ENCODE measurements at regions not wholly inside any gene's neighbourhood (a gene's known extent, or its start where the extent isn't known, plus 50 kb on each side); places are given as distances from the start of the nearest gene placed in this dataset.

DNA sequence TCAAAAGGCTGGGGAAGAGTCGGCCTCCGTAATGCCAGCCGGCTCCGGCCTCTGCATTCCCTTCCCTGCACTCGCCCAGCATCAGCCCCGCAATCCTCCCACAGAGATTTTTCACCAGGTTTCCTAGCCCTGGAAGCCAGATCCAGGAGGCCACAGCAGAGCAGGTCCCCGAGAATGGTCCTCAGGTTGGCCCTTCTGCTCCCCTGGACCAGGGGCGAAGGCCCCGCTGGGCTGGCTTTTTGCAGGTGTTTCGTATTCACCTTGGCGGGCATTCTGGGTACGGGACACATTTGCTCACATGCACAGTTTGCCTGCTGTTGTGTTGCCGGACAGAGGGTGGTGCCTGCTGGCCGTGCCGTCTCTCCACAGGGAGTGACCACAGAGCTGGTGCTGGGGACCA lies 309.5 kb downstream of the NDUFA10 start:
- Histone ChIP-seq H3K36me3 (ENCODE audit: control insufficient read depth, insufficient read depth, low read length) (no peaks in the 10 kb centered on the region), H3K27ac (ENCODE audit: insufficient read depth, low read depth, low read length, poor library complexity, severe bottlenecking) (no peak overlapping the region), H3K9me3 (ENCODE audit: control insufficient read depth, low read length) (no peaks in the 10 kb centered on the region), H3K4me3 (ENCODE audit: insufficient read depth, low read depth, low read length) (no peak overlapping the region), H3K27me3 (ENCODE audit: control insufficient read depth, insufficient read depth, low read length, poor library complexity, severe bottlenecking) (no peaks in the 10 kb centered on the region), H3K4me1 (ENCODE audit: control insufficient read depth, insufficient read depth, low read length) (no peaks in the 10 kb centered on the region)
- WGBS, 2 experiments, result 93 to 94% methylated on average over 15 of the region's 15 CpGs

DNA sequence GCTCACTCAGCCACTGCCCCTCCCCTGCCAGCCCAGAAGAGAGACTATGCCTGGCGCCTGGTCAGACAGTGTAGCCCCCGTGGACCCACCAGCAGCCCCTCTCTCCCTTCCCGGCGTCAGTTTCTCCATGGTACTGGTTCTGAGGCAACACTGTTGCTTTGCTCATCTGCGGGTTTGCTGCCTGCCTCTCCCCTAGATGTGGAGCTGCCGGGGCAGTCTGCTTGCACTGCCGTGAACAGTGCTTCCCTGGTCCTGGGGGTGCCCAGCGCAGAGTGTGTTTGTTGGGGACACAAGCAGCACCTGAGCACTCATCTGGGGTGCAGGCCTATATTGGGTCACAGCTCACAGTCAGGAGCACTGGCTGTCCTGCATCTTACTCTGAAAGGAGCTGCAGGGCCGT lies 309.9 kb downstream of the NDUFA10 start:
- H3K27me3 ChIP-seq (ENCODE audit: control insufficient read depth, insufficient read depth, low read length, poor library complexity, severe bottlenecking), result no peaks in the 10 kb centered on the region
- H3K4me1 ChIP-seq (ENCODE audit: control insufficient read depth, insufficient read depth, low read length), result no peaks in the 10 kb centered on the region
- no peaks in the 10 kb centered on the region for H3K36me3 ChIP-seq (ENCODE audit: control insufficient read depth, insufficient read depth, low read length)
- WGBS, 2 experiments, result 85 to 90% methylated on average over 9 of the region's 9 CpGs
- no peaks in the 10 kb centered on the region for H3K9me3 ChIP-seq (ENCODE audit: control insufficient read depth, low read length)
- no peak overlapping the region for H3K27ac ChIP-seq (ENCODE audit: insufficient read depth, low read depth, low read length, poor library complexity, severe bottlenecking)
- no peak overlapping the region for H3K4me3 ChIP-seq (ENCODE audit: insufficient read depth, low read depth, low read length)

DNA sequence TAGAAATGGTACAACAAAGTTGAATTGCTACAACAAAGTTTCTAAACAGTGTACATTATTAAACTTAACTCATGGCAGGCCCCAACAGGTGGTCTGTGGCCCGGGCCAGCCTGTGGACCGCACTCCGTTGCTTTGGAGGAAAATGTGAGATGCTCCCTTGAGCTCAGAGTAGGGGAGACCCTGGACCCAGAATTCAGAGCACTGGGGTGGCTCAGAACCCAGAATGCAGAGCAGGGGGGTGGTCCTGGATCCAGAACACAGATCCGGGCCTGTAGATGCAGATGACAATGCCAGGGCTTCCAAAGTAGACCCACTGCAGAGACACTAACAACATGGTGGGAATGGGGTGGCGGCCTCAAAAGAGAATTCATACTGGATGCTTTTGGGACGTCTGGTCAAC lies 311.0 kb downstream of the NDUFA10 start:
- Histone ChIP-seq H3K36me3 (ENCODE audit: control insufficient read depth, insufficient read depth, low read length) (no peaks in the 10 kb centered on the region), H3K4me3 (ENCODE audit: insufficient read depth, low read depth, low read length) (no peak overlapping the region), H3K27me3 (ENCODE audit: control insufficient read depth, insufficient read depth, low read length, poor library complexity, severe bottlenecking) (no peaks in the 10 kb centered on the region), H3K9me3 (ENCODE audit: control insufficient read depth, low read length) (no peaks in the 10 kb centered on the region), H3K27ac (ENCODE audit: insufficient read depth, low read depth, low read length, poor library complexity, severe bottlenecking) (no peak overlapping the region), H3K4me1 (ENCODE audit: control insufficient read depth, insufficient read depth, low read length) (no peaks in the 10 kb centered on the region)
- WGBS, 2 experiments, result 80 to 81% methylated on average over 6 of the region's 6 CpGs

DNA sequence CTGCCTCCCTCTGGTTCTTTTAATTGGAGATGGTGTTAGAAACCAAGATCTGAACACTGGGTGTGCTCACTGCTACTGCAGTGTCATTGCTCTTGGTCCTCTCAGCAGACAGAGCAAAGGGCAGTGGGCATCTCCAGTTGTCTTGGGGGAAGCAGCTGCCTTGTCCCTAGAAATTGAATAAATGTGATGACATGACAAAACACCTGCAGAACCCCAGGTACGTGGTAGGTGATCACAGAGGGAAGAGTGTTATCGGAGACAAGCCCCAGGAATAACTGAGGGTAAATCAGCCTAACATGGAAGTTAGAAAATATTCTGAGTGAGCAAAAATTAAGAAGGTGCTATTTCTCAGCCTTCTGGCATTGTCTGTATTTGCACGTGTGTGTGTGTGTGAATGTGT lies 311.9 kb upstream of the HDAC4 start:
- Histone ChIP-seq H3K9me3 (ENCODE audit: control insufficient read depth, low read length) (no peaks in the 10 kb centered on the region), H3K27me3 (ENCODE audit: control insufficient read depth, insufficient read depth, low read length, poor library complexity, severe bottlenecking) (no peaks in the 10 kb centered on the region), H3K4me1 (ENCODE audit: control insufficient read depth, insufficient read depth, low read length) (no peaks in the 10 kb centered on the region), H3K4me3 (ENCODE audit: insufficient read depth, low read depth, low read length) (no peak overlapping the region), H3K27ac (ENCODE audit: insufficient read depth, low read depth, low read length, poor library complexity, severe bottlenecking) (no peak overlapping the region), H3K36me3 (ENCODE audit: control insufficient read depth, insufficient read depth, low read length) (no peaks in the 10 kb centered on the region)
- WGBS, 2 experiments, result 93 to 94% methylated on average over 3 of the region's 3 CpGs

DNA sequence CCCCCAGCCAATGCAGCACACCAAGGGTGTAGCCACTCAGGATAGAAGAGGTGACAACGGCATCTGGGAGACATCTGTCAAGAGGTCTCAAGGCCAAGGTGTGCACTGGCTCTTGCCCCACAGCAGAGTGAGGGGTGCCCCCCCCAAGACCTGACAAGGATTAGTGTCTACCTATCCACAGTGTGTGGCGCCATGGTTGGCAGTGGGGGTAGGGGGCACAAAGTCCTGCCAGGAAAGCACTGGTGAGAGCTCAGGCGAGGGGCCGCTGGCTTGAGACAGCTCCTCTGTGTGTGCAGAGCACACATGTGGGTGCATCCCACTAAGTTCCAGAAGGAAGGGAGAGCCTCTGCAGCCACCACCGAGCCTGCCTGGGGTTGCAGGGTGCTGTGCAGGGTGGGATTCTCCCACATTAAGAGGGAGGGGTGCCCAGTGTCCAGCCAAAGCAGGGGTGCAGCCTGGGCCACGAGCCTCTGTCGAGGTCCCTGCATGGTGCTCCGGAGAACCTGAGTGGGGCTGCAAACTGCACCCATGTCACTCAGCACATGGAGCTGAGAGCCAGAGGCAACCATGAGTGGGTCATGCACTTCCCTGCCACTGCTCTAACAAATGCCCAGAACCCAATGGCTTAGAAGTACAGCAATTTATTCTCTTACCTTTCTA lies 311.2 kb upstream of the HDAC4 start:
- Histone ChIP-seq H3K4me3 (ENCODE audit: insufficient read depth, low read depth, low read length) (no peak overlapping the region), H3K4me1 (ENCODE audit: control insufficient read depth, insufficient read depth, low read length) (no peaks in the 10 kb centered on the region), H3K27ac (ENCODE audit: insufficient read depth, low read depth, low read length, poor library complexity, severe bottlenecking) (no peak overlapping the region), H3K36me3 (ENCODE audit: control insufficient read depth, insufficient read depth, low read length) (no peaks in the 10 kb centered on the region), H3K27me3 (ENCODE audit: control insufficient read depth, insufficient read depth, low read length, poor library complexity, severe bottlenecking) (no peaks in the 10 kb centered on the region), H3K9me3 (ENCODE audit: control insufficient read depth, low read length) (no peaks in the 10 kb centered on the region)
- WGBS, 2 experiments, result 94 to 95% methylated on average over 8 of the region's 8 CpGs

DNA sequence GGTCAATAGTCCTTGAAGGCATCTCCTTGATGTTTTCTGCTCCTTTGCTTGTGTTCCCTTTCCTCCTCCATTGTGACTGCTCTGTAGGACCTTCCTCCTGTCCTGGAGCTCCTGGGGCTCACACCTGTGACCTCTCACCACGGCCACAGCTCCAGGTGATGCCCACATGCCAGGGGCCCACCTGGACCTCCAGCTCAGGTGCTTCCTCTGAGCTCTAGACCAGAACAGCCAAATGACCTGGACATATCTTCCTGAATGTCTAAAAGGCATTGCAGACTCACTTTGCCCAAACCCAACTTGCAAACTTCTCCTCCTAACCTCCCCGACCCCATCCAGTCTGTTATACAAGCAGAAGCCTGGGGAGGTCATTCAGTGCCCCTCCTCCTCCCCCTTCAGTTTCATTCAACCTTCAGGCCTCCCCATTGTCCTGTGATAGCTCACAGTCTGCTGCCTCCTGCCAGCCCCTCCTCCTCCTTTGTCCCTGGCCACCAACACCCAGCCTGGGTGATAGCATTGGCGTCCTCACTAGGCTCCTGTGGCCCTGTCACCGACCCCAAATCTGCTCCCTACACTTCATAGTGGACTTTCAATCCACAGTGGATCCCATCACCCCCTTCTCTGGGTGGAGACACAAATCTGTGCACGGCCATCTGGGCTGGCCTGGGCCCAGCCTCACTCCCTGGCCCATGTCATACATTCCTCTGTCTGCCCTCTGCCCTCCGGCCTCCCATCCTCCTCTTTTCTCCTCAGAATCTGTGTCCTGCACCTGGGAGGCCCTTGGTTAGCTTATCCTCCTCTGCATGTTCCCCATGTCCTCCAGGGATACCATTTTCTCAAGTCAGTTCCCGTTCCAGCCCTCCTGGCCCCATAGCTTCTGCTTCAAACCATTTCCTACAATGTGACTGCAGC lies 310.4 kb upstream of the HDAC4 start:
- no peaks in the 10 kb centered on the region for H3K36me3 ChIP-seq (ENCODE audit: control insufficient read depth, insufficient read depth, low read length)
- no peaks in the 10 kb centered on the region for H3K4me1 ChIP-seq (ENCODE audit: control insufficient read depth, insufficient read depth, low read length)
- no peak overlapping the region for H3K27ac ChIP-seq (ENCODE audit: insufficient read depth, low read depth, low read length, poor library complexity, severe bottlenecking)
- H3K27me3 ChIP-seq (ENCODE audit: control insufficient read depth, insufficient read depth, low read length, poor library complexity, severe bottlenecking), result no peaks in the 10 kb centered on the region
- H3K4me3 ChIP-seq (ENCODE audit: insufficient read depth, low read depth, low read length), result no peak overlapping the region
- no peaks in the 10 kb centered on the region for H3K9me3 ChIP-seq (ENCODE audit: control insufficient read depth, low read length)
- WGBS, 2 experiments, result 64 to 67% methylated on average over 7 of the region's 7 CpGs

DNA sequence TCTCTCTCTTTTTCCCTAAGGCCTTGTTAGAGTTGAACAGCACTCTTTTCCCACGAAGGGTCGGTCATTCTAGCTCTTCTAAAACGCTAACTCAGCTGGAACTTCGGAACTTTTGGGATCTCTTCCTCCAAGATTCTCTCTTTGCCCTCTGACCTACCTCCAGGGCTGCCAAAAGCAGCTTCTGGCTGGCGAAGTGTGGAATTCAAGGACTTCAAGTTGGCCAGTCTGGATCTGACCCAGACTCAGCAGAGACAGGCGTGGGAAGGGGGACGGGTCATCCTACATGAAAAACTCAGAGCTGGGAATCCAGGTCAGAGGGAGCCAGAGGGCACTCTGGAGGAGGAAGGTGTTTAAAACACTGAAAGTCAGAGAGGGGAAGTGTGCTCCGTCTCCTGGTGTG lies 305.5 kb upstream of the HDAC4 start:
- WGBS, 2 experiments, result 65 to 68% methylated on average over 8 of the region's 8 CpGs
- Histone ChIP-seq H3K27me3 (ENCODE audit: control insufficient read depth, insufficient read depth, low read length, poor library complexity, severe bottlenecking) (no peaks in the 10 kb centered on the region), H3K27ac (ENCODE audit: insufficient read depth, low read depth, low read length, poor library complexity, severe bottlenecking) (no peak overlapping the region), H3K4me1 (ENCODE audit: control insufficient read depth, insufficient read depth, low read length) (peaks cover 4% of the 10 kb centered on the region), H3K4me3 (ENCODE audit: insufficient read depth, low read depth, low read length) (no peak overlapping the region), H3K36me3 (ENCODE audit: control insufficient read depth, insufficient read depth, low read length) (no peaks in the 10 kb centered on the region), H3K9me3 (ENCODE audit: control insufficient read depth, low read length) (no peaks in the 10 kb centered on the region)

DNA sequence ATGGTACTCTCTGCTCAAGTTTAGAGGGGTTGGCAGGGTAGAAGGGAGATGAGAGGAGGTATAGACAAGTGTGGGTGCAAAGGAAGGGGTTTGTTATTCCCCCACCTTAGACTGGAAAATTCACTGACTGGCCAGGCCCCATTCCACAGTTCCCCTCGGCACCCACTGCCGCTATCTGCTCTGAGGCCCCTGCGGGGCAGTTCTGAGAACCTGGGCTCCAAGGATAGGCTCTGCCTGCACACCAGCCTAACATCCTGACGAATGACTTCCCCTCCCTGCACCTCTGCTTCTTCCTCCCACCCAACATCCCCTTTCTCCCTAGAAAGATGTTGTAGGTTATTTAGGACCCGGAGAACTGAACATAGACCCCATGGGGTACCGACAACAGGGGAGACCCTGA lies 303.9 kb upstream of the HDAC4 start:
- 96 to 97% methylated on average over 6 of the region's 6 CpGs for WGBS, 2 experiments
- no peaks in the 10 kb centered on the region for H3K27me3 ChIP-seq (ENCODE audit: control insufficient read depth, insufficient read depth, low read length, poor library complexity, severe bottlenecking)
- H3K9me3 ChIP-seq (ENCODE audit: control insufficient read depth, low read length), result no peaks in the 10 kb centered on the region
- no peak overlapping the region for H3K4me3 ChIP-seq (ENCODE audit: insufficient read depth, low read depth, low read length)
- H3K27ac ChIP-seq (ENCODE audit: insufficient read depth, low read depth, low read length, poor library complexity, severe bottlenecking), result no peak overlapping the region
- H3K36me3 ChIP-seq (ENCODE audit: control insufficient read depth, insufficient read depth, low read length), result no peaks in the 10 kb centered on the region
- peaks cover 4% of the 10 kb centered on the region for H3K4me1 ChIP-seq (ENCODE audit: control insufficient read depth, insufficient read depth, low read length)

DNA sequence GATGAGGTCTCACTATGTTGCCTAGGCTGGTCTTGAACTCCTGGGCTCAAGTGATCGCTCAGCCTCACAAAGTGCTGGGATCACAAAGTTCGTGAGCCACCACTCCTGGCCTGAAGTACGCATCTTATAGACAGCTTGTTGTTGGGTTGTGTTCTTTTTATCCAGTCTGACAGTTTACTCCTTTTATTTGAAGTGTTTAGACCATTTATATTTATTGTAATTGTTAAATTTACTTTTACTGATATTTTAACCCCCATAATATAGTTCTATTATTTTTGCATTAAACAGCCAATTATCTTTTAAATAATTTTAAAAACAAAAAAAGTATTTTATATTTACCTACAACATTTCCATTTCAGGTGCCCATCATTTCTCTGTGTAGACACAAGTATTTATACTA lies 303.0 kb upstream of the HDAC4 start:
- Histone ChIP-seq H3K4me1 (ENCODE audit: control insufficient read depth, insufficient read depth, low read length) (peaks cover 4% of the 10 kb centered on the region), H3K36me3 (ENCODE audit: control insufficient read depth, insufficient read depth, low read length) (no peaks in the 10 kb centered on the region), H3K9me3 (ENCODE audit: control insufficient read depth, low read length) (no peaks in the 10 kb centered on the region), H3K27ac (ENCODE audit: insufficient read depth, low read depth, low read length, poor library complexity, severe bottlenecking) (no peak overlapping the region), H3K27me3 (ENCODE audit: control insufficient read depth, insufficient read depth, low read length, poor library complexity, severe bottlenecking) (no peaks in the 10 kb centered on the region), H3K4me3 (ENCODE audit: insufficient read depth, low read depth, low read length) (no peak overlapping the region)
- WGBS, 2 experiments, result 77 to 79% methylated on average over 3 of the region's 3 CpGs

DNA sequence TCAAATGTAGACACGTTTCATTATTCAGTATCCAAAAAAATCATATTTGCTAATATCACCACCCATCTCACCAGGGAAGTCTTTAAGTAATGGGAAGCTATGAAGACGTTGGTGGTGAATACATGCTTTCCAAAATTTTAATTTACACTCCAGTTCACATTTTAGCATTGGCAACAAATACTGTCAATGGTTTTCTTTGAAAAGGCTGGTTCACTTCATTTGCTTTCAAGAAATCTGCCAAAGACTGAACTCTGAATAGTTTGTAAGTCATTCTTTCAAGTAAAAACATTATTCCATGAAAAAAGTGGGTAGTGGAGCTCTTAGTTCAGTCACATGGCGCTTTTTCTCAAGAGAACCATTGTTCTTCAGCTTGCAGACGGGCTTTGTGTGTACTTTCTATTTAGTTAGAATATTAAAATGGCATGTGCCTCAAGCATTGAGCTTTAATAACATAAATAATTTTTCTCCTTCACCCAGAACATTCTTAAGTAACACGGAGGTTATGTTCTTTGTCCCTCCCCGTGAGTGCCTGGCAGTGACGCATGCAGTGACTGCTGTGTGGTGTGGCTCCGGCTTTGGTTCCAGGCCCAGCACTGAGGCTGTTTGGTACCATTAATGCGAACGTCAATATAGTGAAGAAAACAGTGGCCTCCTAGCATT lies 300.0 kb upstream of the HDAC4 start:
- WGBS, 2 experiments, result 88 to 94% methylated on average over 7 to 9 of the region's 10 CpGs
- no peaks in the 10 kb centered on the region for H3K9me3 ChIP-seq (ENCODE audit: control insufficient read depth, low read length)
- H3K36me3 ChIP-seq (ENCODE audit: control insufficient read depth, insufficient read depth, low read length), result no peaks in the 10 kb centered on the region
- no peaks in the 10 kb centered on the region for H3K27me3 ChIP-seq (ENCODE audit: control insufficient read depth, insufficient read depth, low read length, poor library complexity, severe bottlenecking)
- H3K27ac ChIP-seq (ENCODE audit: insufficient read depth, low read depth, low read length, poor library complexity, severe bottlenecking), result no peak overlapping the region
- no peak overlapping the region for H3K4me3 ChIP-seq (ENCODE audit: insufficient read depth, low read depth, low read length)
- H3K4me1 ChIP-seq (ENCODE audit: control insufficient read depth, insufficient read depth, low read length), result peaks cover 3% of the 10 kb centered on the region
